ENCODE measurements at regions not wholly inside any gene's neighbourhood (a gene's known extent, or its start where the extent isn't known, plus 50 kb on each side); places are given as distances from the start of the nearest gene placed in this dataset.

DNA sequence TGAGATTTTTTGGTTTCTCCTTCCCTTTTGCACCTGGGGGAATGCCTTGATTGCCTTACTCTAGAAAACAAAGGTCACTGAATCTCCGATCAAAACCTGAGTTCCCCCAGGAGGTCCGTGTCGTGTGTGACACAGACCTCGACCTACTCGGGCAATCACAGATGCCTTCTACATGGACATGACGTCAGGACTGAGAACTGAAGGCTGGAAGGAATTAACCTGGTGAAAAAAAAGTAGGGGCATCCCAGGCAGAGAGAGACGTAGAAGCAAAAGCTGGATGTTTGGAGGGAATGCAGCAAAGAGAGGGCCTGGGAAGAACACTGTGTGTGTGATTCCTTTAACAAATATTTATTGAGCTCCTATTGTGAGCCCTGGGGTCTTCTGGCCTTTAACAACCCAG, 178.0 kb downstream of the PRDM2 start:
- DNase-seq = no peak

- DNase-seq = no peak
Measured at GRCh38 chr1:13878451-13878850, 178.5 kb downstream of the PRDM2 start.

- DNase-seq = no peak
Measured at GRCh38 chr1:13881385-13882088, 181.5 kb downstream of the PRDM2 start.

DNA sequence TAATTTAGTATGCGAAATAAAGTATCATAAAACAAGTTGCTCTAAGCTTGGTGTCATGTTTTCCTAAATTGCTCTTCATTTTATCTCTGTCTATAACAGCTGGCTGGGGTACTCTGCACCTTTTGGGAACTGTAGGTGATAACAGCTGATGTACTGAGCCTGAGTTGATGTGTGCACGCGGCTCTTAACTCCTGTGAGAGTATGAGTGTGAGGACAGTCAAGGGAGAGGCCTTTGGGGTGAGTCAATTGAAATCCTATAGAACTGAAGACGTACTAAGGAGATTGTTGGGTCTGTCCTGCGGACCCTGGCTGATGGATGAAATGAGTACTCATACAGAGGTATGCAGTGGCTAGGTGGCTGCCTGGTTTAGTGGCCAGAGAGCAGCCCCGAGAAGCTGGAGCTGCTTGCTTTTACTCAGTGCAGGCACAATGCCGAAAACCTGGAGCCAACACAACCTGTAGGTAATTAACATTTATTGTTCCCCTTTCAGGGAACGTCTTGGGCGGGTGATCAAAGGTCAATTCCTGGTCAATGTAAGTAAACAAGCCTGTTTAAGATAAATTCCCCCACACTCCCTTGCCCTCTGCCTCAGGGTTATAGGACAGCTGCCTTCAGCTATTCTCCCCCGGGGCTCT, 188.5 kb downstream of the PRDM2 start:
- DNase-seq = no peak

GRCh38 chr1:13889495-13889894, 189.5 kb downstream of the PRDM2 start:
- no peak for DNase-seq

- no peak for DNase-seq
Measured at GRCh38 chr1:13890766-13891165, 190.8 kb downstream of the PRDM2 start.

- DNase-seq = no peak
Measured at GRCh38 chr1:13892198-13892597, 192.2 kb downstream of the PRDM2 start.

- DNase-seq = no peak
Measured at GRCh38 chr1:13892671-13893325, 192.8 kb downstream of the PRDM2 start.

GRCh38 chr1:13893409-13893821, 193.4 kb downstream of the PRDM2 start:
- no peak for DNase-seq

- DNase-seq = no peak
Measured at GRCh38 chr1:13896932-13897331, 196.9 kb downstream of the PRDM2 start.

- DNase-seq = no peak
Measured at GRCh38 chr1:13898406-13898805, 198.4 kb downstream of the PRDM2 start.

- DNase-seq = no peak
Measured at GRCh38 chr1:13899856-13900255, 199.9 kb downstream of the PRDM2 start.

GRCh38 chr1:13900583-13900982, 200.6 kb downstream of the PRDM2 start:
- DNase-seq = no peak

DNA sequence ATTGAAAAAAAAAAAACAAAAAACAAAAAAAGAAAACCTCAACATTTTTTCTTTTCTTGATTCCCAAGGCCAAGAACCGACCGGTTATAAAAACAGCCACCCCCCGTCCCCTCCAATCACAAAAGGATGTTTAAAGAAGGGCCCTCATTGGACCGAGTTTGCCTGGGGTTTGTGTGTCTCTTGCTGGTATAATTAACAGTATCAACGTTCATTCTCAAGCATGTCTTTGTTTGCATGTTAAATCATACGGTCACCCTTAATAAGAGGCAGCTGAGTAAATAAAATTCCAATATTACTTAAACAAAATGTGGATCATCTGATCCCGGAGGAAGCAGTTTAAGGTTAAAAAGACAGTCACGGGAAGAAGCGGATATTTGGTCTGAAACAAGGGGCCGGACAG, 201.1 kb downstream of the PRDM2 start:
- no peak for DNase-seq

- no peak for DNase-seq
Measured at GRCh38 chr1:13901597-13901996, 201.6 kb downstream of the PRDM2 start.

GRCh38 chr1:13908128-13908527, 208.1 kb downstream of the PRDM2 start:
- no peak for DNase-seq

- DNase-seq = no peak
Measured at GRCh38 chr1:13911697-13912619, 212.0 kb downstream of the PRDM2 start.

DNA sequence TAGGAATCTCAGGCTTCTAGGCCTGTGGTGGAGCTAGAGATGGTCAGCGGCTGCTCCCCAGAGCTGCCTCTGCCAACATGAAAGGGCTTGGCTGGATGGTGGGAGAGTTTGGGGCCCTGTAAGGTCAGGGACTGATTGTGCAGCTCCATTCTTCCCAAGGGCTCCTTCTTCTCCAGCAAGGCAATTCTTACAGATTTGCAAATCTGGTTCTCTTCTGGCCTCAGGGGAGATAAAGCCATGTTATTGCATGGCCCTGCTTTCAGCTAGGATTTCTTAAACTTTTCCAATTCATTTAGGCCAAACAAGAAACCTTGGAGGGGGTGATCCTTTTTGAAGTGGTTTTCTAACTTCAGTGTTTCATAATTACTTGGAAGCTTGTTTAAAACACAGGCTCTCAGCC, 213.4 kb downstream of the PRDM2 start:
- no peak for DNase-seq

- DNase-seq = no peak
Measured at GRCh38 chr1:13916530-13916929, 216.5 kb downstream of the PRDM2 start.

DNA sequence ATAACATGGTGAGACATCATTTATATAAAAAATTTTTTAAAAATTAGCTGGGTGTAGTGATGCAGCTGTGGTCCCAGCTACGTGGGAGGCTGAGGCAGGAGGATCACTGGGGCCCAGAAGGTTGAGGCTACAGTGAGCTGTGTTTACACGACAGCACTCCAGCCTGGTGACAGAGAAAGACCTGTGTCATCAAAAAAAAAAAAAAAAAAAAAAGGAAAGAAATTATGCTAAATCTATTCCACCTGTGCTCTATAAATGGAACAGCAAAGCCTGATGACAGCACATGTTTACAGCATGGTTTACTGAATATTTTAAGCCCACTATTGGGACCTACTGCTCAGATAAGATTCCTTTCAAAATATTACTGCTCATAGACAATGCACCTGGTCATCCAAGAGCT, 217.6 kb downstream of the PRDM2 start:
- no peak for DNase-seq

DNA sequence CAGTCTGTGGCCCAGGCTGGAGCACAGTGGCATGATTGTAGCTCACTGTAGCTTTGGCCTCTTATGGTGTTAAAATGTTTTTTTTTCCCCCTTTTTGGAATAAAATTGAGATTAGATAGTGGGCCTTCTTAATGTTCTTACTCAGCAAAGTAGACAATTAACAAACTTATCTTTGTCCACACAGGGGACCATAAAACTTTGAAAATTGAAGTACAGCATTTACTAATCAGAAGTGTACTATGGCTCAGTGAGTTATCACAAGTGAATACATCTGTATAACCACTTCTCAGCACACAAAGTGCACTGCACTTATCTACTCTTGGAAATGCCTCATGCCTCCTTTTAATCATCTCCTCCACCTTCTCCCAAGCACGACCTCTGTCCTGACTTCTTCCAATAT, 218.9 kb downstream of the PRDM2 start:
- no peak for DNase-seq

DNA sequence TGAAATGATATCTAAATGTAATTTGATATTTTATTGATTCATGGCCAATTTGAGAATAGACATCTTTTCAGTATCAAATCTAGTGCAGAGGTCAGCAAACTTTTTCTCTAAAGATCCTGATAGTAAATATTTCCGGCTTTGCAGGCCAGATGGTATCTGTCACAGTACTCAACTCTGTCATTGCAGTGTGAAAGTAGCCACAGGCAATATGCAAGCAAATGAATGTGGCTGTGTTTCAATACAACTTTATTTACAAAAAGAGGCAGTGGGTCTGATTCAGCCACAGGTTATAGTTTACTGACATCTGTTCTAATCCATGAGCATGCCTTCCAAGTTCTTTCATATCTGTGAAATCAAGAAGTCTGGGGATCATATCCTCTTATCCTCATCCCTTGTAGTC, 221.2 kb downstream of the PRDM2 start:
- no peak for DNase-seq

DNA sequence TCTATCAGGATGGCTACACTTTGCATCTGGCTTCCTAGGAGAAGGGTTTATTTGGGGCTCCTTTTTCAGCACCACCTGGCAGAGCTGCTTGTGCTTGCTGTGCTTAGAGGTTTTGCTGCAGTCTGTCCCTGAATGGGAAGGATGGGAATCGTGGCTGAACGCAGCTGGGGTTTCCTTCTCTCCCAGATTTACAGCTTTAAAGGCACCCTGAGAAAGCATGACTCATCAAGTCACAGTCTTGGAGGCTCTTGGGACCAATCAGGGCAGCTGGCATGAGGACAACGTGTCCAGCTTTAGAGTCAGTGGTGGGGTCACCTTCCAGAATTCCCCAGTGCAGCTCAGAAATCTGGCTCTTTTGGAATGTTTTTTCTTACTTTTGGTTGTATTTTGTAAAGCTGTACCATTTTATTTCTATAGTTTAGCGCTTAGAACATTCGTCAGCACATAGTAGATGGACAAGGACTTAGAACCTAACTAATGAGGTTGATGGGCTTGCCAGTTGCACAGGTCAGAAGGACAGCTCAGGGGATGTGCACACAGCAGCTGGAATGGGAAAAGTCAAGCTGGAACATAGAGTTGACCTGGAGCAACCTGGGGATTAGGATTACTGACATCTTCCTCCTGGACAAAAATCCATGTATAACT, 222.6 kb downstream of the PRDM2 start:
- DNase-seq = no peak

Data from CD4-positive, alpha-beta T cell treated with Interleukin-12 subunit alpha and Interleukin-12 subunit beta, for 1 hour (primary cell).